CD4-positive, alpha-beta T cell (primary cell): ENCODE measurements at regions not wholly inside any gene's neighbourhood (a gene's known extent, or its start where the extent isn't known, plus 50 kb on each side); places are given as distances from the start of the nearest gene placed in this dataset.

Experiments
- ATAC-seq: fragments of 200-7000 bp; cut with Tn5 transposase; one replicate; pipeline ENCODE4 v1.10.0; 2022; ENCODE audit warnings: mild to moderate bottlenecking; ENCODE audit not compliant: poor library complexity
- CTCF ChIA-PET: fragments of 350-600 bp; sonication (Branson Sonifier 250); formaldehyde crosslinking; loops from one replicate; lab custom pipeline; 2021; ENCODE audit warnings: antibody characterized with exemption, inconsistent platforms; lab: Charles Lee
- POLR2A ChIA-PET: fragments of 350-600 bp; sonication (Branson Sonifier 250); formaldehyde crosslinking; loops from one replicate; lab custom pipeline; 2021; ENCODE audit warnings: antibody characterized with exemption, inconsistent platforms; lab: Charles Lee
- DNase-seq, 14 experiments: peaks; one replicate each; pipeline ENCODE4 v3.0.0-alpha.2; 2013 to 2020; ENCODE audit warnings: mixed read lengths in 2 of 14
- H3K27ac ChIP-seq, 2 donors: one replicate each; pipeline versions ENCODE4 v1.5.1 to v1.7.0; 2013; ENCODE audit warnings: low read length in 2 of 2, low read depth in 1 of 2, mild to moderate bottlenecking in 1 of 2
- H3K27me3 ChIP-seq, 2 experiments: 1 replicate in 1 of 2; 2 replicates in 1 of 2; pipeline versions ENCODE4 v1.6.1 to v1.7.0; 2013; ENCODE audit warnings: low read length in 2 of 2, control low read depth in 1 of 2, mild to moderate bottlenecking in 1 of 2, moderate library complexity in 1 of 2; ENCODE audit not compliant: insufficient read depth in 2 of 2, control insufficient read depth in 1 of 2
- H3K36me3 ChIP-seq: one replicate; pipeline ENCODE4 v1.6.1; 2013; ENCODE audit warnings: low read length, control low read depth; ENCODE audit not compliant: insufficient read depth
- H3K4me1 ChIP-seq: one replicate; pipeline ENCODE4 v1.6.1; 2013; ENCODE audit warnings: low read length, control low read depth; ENCODE audit not compliant: insufficient read depth
- H3K4me3 ChIP-seq: one replicate; pipeline ENCODE4 v1.5.1; 2013; ENCODE audit warnings: mild to moderate bottlenecking, low read length, moderate library complexity
- H3K9me3 ChIP-seq, 2 experiments: 1 replicate in 1 of 2; 2 replicates in 1 of 2; pipeline versions ENCODE4 v1.6.1 to v1.7.0; 2013; ENCODE audit warnings: low read length in 2 of 2, mild to moderate bottlenecking in 2 of 2, control low read depth in 1 of 2, moderate library complexity in 1 of 2; ENCODE audit not compliant: control insufficient read depth in 1 of 2, insufficient read depth in 1 of 2
- H3K27ac Mint-ChIP-seq: one replicate; pipeline ENCODE4 v1.8.0; 2020; ENCODE audit warnings: mixed read lengths
- H3K27me3 Mint-ChIP-seq: one replicate; pipeline ENCODE4 v1.8.0; 2021; ENCODE audit warnings: mixed read lengths
- H3K36me3 Mint-ChIP-seq: one replicate; pipeline ENCODE4 v1.8.0; 2021; ENCODE audit warnings: low read depth, mixed read lengths
- H3K4me1 Mint-ChIP-seq: one replicate; pipeline ENCODE4 v1.8.0; 2021; ENCODE audit warnings: low read depth, mixed read lengths
- H3K4me3 Mint-ChIP-seq: one replicate; pipeline ENCODE4 v1.8.0; 2020; ENCODE audit warnings: mild to moderate bottlenecking, mixed read lengths
- H3K9me3 Mint-ChIP-seq: one replicate; pipeline ENCODE4 v1.8.0; 2020; ENCODE audit warnings: mixed read lengths
- CTCF ChIP-seq: fragments of 200-600 bp; IDR thresholded peaks from one replicate; pipeline ENCODE4 v1.8.0; 2022; ENCODE audit warnings: antibody characterized with exemption, mild to moderate bottlenecking
- intact Hi-C, 2 experiments: fragments of 100-400 bp; cut with DNase I in 1 of 2; cut with micrococcal nuclease in 1 of 2; formaldehyde crosslinking; loops; one replicate each; pipeline versions ENCODE4 v1.15.1 to v1.9.0; 2023 to 2025; cut with DNase I, micrococcal nuclease

- no peaks in the 10 kb centered on the region for H3K36me3 ChIP-seq
- H3K27me3 ChIP-seq, result no peaks in the 10 kb centered on the region
- no peaks in the 10 kb centered on the region for H3K4me1 ChIP-seq
- H3K4me3 ChIP-seq, result no peak overlapping the region
- TF ChIP-seq CTCF, result no peak
- no peak overlapping the region for H3K27ac ChIP-seq
- no peak overlapping the region for H3K27ac Mint-ChIP-seq
- intact Hi-C loops, result loop anchor here in 1 of 2 experiments (10.0 kb wide), 1 partner anchor 325 kb away; no protein-coding TSS in a partner anchor
- no peak for ATAC-seq
- ChIA-PET POLR2A (no interaction called here), CTCF (no interaction called here)
- H3K27me3 Mint-ChIP-seq, result no peaks in the 10 kb centered on the region
- no peaks in the 10 kb centered on the region for H3K4me1 Mint-ChIP-seq
- H3K4me3 Mint-ChIP-seq, result no peak overlapping the region
- DNase-seq, result no peak
- no peaks in the 10 kb centered on the region for H3K9me3 Mint-ChIP-seq
- no peaks in the 10 kb centered on the region for H3K36me3 Mint-ChIP-seq
- H3K9me3 ChIP-seq, result no peaks in the 10 kb centered on the region
Observed at GRCh38 chr12:45549337-45549902, 180.1 kb upstream of the ARID2 start.

GRCh38 chr12:45553204-45553603, 176.3 kb upstream of the ARID2 start:
- no peaks in the 10 kb centered on the region for H3K9me3 Mint-ChIP-seq
- intact Hi-C loops, result no loop called here
- no peaks in the 10 kb centered on the region for H3K36me3 Mint-ChIP-seq
- no peak overlapping the region for H3K27ac Mint-ChIP-seq
- H3K27me3 Mint-ChIP-seq, result no peaks in the 10 kb centered on the region
- H3K9me3 ChIP-seq, result no peaks in the 10 kb centered on the region
- DNase-seq, result no peak
- ATAC-seq, result no peak
- H3K27ac ChIP-seq, result no peak overlapping the region
- TF ChIP-seq CTCF, result no peak
- no peaks in the 10 kb centered on the region for H3K4me1 ChIP-seq
- ChIA-PET POLR2A (no interaction called here), CTCF (no interaction called here)
- no peaks in the 10 kb centered on the region for H3K4me1 Mint-ChIP-seq
- H3K4me3 ChIP-seq, result no peak overlapping the region
- H3K36me3 ChIP-seq, result no peaks in the 10 kb centered on the region
- H3K4me3 Mint-ChIP-seq, result no peak overlapping the region
- no peaks in the 10 kb centered on the region for H3K27me3 ChIP-seq

- no peak overlapping the region for H3K4me3 Mint-ChIP-seq
- no peaks in the 10 kb centered on the region for H3K27me3 Mint-ChIP-seq
- Histone ChIP-seq H3K36me3 (no peaks in the 10 kb centered on the region), H3K27ac (no peak overlapping the region), H3K9me3 (no peaks in the 10 kb centered on the region), H3K4me3 (no peak overlapping the region), H3K4me1 (no peaks in the 10 kb centered on the region), H3K27me3 (no peaks in the 10 kb centered on the region)
- no peak overlapping the region for H3K27ac Mint-ChIP-seq
- H3K9me3 Mint-ChIP-seq, result no peaks in the 10 kb centered on the region
- H3K4me1 Mint-ChIP-seq, result no peaks in the 10 kb centered on the region
- ChIA-PET POLR2A (no interaction called here), CTCF (no interaction called here)
- H3K36me3 Mint-ChIP-seq, result no peaks in the 10 kb centered on the region
- ATAC-seq (no peak), DNase-seq (peak in 2 of 14 experiments; percentile 20 to 23)
- intact Hi-C loops, result no loop called here
- TF ChIP-seq CTCF, result no peak
Observed at GRCh38 chr12:45557016-45557415, 172.5 kb upstream of the ARID2 start.
